ENCODE measurements at regions not wholly inside any gene's neighbourhood (a gene's known extent, or its start where the extent isn't known, plus 50 kb on each side); places are given as distances from the start of the nearest gene placed in this dataset.

- H3K9ac ChIP-seq, result no peak overlapping the region
- 15% methylated on average over 1 of the region's 1 CpG for WGBS (ENCODE audit: low lambda C conversion rate)
- no peaks in the 10 kb centered on the region for H3F3A ChIP-seq (replicated peaks; ENCODE audit: insufficient read depth)
- CTCF ChIA-PET, result no interaction called here
- H3K4me2 ChIP-seq, result no peak overlapping the region
- POLR2A ChIA-PET, result no interaction called here
- H3K4me1 ChIP-seq (ENCODE audit: control insufficient read depth in 1 of 2, insufficient read depth in 2 of 2, low read depth in 1 of 2, low read length in 1 of 2), result no peaks in the 10 kb centered on the region
- H4K20me1 ChIP-seq (ENCODE audit: insufficient read depth), result no peaks in the 10 kb centered on the region
- H3K36me3 ChIP-seq (replicated peaks in 1 of 2; ENCODE audit: control insufficient read depth in 1 of 2, insufficient read depth in 2 of 2, low read length in 1 of 2), result no peaks in the 10 kb centered on the region
- H3K9me3 ChIP-seq, result no peaks in the 10 kb centered on the region
- H3K9me2 ChIP-seq, result no peaks in the 10 kb centered on the region
- H3K27ac ChIP-seq (ENCODE audit: low read depth in 2 of 2, low read length in 1 of 2), result no peak overlapping the region
- H3K4me3 ChIP-seq (ENCODE audit: low read depth in 2 of 2, low read length in 1 of 2), result no peak overlapping the region
- no peaks in the 10 kb centered on the region for H3K27me3 ChIP-seq (ENCODE audit: insufficient read depth)
- no peak overlapping the region for H2AFZ ChIP-seq (ENCODE audit: low read depth)
- no peaks in the 10 kb centered on the region for H3K79me2 ChIP-seq (ENCODE audit: insufficient read depth)
- TF ChIP-seq ELF1 (IDR thresholded peaks at IDR 0.05) (no peak), EZH2phosphoT487 (IDR thresholded peaks at IDR 0.05; ENCODE audit: borderline replicate concordance, low read depth) (no peak), TAF1 (IDR thresholded peaks at IDR 0.05; ENCODE audit: borderline replicate concordance, low read depth, low read length) (no peak), NRF1 (IDR thresholded peaks at IDR 0.05; ENCODE audit: low read depth, low read length) (no peak), USF2 (IDR thresholded peaks at IDR 0.05; ENCODE audit: borderline replicate concordance, low read depth, low read length) (no peak), TEAD4 (IDR thresholded peaks at IDR 0.05; ENCODE audit: borderline replicate concordance, insufficient read depth) (no peak), RXRA (IDR thresholded peaks at IDR 0.05; ENCODE audit: borderline replicate concordance, low read depth) (no peak), GATA2 (CRISPR knock-in tag; IDR thresholded peaks at IDR 0.05) (no peak), EP300 (IDR thresholded peaks at IDR 0.05; ENCODE audit: borderline replicate concordance in 1 of 2, low read depth in 1 of 2, low read length in 1 of 2) (no peak), YY1 (IDR thresholded peaks at IDR 0.05; ENCODE audit: low read depth) (no peak), RAD21 (IDR thresholded peaks at IDR 0.05; ENCODE audit: low read length) (no peak), CHD2 (IDR thresholded peaks at IDR 0.05; ENCODE audit: low read length, partially characterized antibody) (no peak), IRF3 (IDR thresholded peaks at IDR 0.05; ENCODE audit: low read depth, low read length) (no peak), SIN3A (IDR thresholded peaks at IDR 0.05; ENCODE audit: borderline replicate concordance, low read depth, low read length) (no peak), GABPA (IDR thresholded peaks at IDR 0.05; ENCODE audit: low read depth) (no peak), MAX (IDR thresholded peaks at IDR 0.05; ENCODE audit: low read depth) (no peak), POLR2AphosphoS5 (IDR thresholded peaks at IDR 0.05; ENCODE audit: low read depth, low read length) (no peak), NFIC (IDR thresholded peaks at IDR 0.05; ENCODE audit: borderline replicate concordance) (no peak)
- TF ChIP-seq, protein P1, sequence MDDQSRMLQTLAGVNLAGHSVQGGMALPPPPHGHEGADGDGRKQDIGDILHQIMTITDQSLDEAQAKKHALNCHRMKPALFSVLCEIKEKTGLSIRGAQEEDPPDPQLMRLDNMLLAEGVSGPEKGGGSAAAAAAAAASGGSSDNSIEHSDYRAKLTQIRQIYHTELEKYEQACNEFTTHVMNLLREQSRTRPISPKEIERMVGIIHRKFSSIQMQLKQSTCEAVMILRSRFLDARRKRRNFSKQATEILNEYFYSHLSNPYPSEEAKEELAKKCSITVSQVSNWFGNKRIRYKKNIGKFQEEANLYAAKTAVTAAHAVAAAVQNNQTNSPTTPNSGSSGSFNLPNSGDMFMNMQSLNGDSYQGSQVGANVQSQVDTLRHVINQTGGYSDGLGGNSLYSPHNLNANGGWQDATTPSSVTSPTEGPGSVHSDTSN (IDR thresholded peaks at IDR 0.05), result no peak
- no peak for DNase-seq
These were observed 949.5 kb downstream of the RAB28 start for GRCh38 chr4:12534684-12535083.
